ENCODE measurements at regions not wholly inside any gene's neighbourhood (a gene's known extent, or its start where the extent isn't known, plus 50 kb on each side); places are given as distances from the start of the nearest gene placed in this dataset.

- no peak overlapping the region for H3K27ac ChIP-seq
- no peak for DNase-seq (ENCODE audit: low read depth in 1 of 2, low spot score in 2 of 2)
- no peaks in the 10 kb centered on the region for H3K36me3 ChIP-seq
Observed at GRCh38 chr17:17398188-17398942, 78.4 kb upstream of the MED9 start.

DNA sequence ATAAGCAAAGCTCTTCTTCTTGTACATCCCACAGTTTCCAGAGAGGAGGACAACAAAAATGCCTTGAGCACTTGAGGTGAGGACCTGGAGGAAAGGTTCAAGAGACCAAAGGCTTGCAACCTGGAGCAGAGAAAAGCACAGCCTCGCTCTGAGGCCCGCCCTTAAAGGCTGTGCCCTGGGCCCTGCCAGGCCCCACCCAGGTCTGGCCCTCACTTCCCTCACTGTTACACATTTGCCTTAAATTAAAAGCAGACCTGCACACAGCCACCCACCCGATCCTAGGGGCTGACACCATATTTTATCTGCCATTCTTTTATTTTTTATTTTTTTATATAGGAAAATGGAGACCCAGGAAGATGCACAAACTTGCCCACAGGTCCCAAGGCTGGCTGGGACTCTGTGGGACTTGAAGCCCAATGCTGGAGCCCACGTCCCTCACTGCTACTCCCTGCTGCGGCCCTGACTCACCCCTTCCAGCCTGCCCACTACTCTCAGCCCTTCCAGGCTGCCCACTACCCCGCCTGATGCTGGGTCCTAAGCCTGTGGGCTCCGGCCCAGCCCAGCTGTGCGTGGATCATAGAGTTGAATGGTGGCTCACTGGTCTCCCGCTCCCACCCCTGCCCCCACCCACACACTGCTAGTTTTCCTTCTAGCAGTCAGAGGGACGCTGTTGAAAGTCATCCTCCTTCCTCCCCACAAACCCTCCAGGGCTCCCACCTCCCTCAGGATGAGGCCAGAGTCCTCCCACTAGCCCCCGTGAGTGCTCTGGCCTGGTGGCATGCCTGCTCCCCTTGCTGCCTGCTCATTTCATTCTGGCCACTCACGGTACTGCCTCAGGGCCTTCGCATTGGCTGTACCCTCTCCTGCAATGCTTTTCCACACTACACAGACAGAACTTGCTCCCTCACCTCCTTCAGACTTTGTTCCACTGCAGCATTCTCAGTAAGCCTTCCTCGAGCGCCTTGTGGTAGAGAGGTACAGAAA, 77.6 kb upstream of the MED9 start:
- Histone ChIP-seq H3K27me3 (replicated peaks) (no peaks in the 10 kb centered on the region), H3K4me1 (replicated peaks) (peaks cover 26% of the 10 kb centered on the region)
- no peak for DNase-seq (ENCODE audit: low read depth in 1 of 2, low spot score in 2 of 2)

More at GRCh38 chr17:17398188-17398942, 78.4 kb upstream of the MED9 start:
- H3K27me3 ChIP-seq (replicated peaks): no peaks in the 10 kb centered on the region
- H3K4me1 ChIP-seq (replicated peaks): peaks cover 25% of the 10 kb centered on the region
- H3K9me3 ChIP-seq (replicated peaks): no peaks in the 10 kb centered on the region
- H3K4me3 ChIP-seq: no peak overlapping the region

DNA sequence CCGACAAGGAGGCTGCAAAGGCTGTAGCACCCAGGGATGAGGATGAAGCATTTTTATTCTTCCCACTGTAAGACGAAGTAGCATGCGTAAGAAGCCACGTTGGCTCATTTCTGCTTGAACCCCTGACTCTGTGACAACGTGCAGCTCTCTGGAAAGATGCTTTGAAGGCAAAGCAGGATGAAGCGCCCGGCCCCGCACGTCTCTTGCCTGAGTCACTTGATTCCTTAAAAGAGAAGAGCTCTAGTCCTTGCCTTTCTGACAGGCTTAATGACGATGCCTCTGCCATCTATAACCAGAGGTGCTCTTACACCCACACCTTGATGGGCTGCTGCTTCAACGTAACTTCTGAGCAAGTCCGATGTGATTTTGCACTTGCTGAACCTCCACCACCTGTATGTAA, 76.7 kb upstream of the MED9 start:
- Histone ChIP-seq H3K4me3 (no peak overlapping the region), H3K36me3 (no peaks in the 10 kb centered on the region), H3K27ac (no peak overlapping the region), H3K27me3 (replicated peaks) (no peaks in the 10 kb centered on the region), H3K4me1 (replicated peaks) (peaks cover 26% of the 10 kb centered on the region), H3K9me3 (replicated peaks) (no peaks in the 10 kb centered on the region)
- no peak for DNase-seq (ENCODE audit: low read depth in 1 of 2, low spot score in 2 of 2)

More for the DNA sequence above, 77.6 kb upstream of the MED9 start:
- Histone ChIP-seq H3K9me3 (replicated peaks) (no peaks in the 10 kb centered on the region), H3K36me3 (no peaks in the 10 kb centered on the region), H3K4me3 (no peak overlapping the region), H3K27ac (no peak overlapping the region)

GRCh38 chr17:17400566-17401184, 76.1 kb upstream of the MED9 start:
- Histone ChIP-seq H3K27me3 (replicated peaks) (no peaks in the 10 kb centered on the region), H3K27ac (no peak overlapping the region), H3K9me3 (replicated peaks) (no peaks in the 10 kb centered on the region), H3K4me1 (replicated peaks) (peaks cover 26% of the 10 kb centered on the region), H3K36me3 (no peaks in the 10 kb centered on the region), H3K4me3 (no peak overlapping the region)
- DNase-seq (ENCODE audit: low read depth in 1 of 2, low spot score in 2 of 2): no peak

DNA sequence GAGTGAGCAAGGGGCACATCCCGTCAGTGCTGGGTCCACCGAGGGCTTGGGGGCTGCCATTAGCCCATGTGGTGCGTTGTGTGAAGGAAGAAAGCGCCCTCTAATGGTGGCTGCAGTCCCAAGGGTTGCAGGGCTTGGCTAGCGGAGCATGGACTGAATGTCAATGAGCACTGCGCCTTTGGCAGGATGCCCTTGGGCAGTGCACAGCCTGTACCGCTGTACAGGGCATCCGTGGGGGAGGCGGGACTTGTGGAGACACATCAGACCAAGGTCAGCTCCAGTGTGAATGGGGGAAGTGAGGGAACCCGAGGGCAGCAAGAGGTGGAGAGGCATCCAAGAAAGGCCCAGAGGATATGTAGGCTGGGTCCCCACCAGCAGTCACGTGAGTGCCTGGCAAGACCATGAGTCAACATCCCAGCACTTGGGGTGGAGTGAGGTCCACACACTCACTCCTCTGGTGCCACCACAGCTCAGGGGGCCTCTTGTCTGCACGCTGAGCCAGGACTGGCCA, 75.5 kb upstream of the MED9 start:
- DNase-seq (ENCODE audit: low read depth in 1 of 2, low spot score in 2 of 2): peak; percentile 23 to 52
- no peaks in the 10 kb centered on the region for H3K27me3 ChIP-seq (replicated peaks)
- H3K27ac ChIP-seq: no peak overlapping the region

DNA sequence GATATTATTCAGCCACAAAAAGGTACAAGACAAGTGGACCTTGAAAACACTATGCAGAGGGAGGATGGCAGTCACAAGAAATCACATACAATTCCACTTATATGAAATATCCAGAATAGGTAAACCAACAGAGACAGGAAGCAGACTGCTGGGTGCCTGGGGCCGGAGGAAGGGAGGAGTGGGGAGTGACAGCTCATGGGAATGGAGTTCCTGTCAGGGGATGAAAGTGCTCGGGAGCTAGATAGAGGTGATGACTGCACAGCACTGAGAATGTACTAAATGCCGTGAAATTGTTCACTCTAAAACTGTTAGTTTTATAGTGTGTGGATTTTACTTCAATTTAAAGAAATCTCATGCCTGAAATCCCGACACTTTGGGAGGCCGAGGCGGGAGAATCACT, 74.2 kb upstream of the MED9 start:
- peak in 1 of 2 experiments; percentile 27 for DNase-seq (ENCODE audit: low read depth in 1 of 2, low spot score in 2 of 2)
- Histone ChIP-seq H3K9me3 (replicated peaks) (no peaks in the 10 kb centered on the region), H3K27me3 (replicated peaks) (no peaks in the 10 kb centered on the region), H3K4me1 (replicated peaks) (peaks cover 26% of the 10 kb centered on the region), H3K4me3 (no peak overlapping the region), H3K27ac (peak overlapping the region; percentile 29), H3K36me3 (no peaks in the 10 kb centered on the region)

More for the DNA sequence above, 75.5 kb upstream of the MED9 start:
- Histone ChIP-seq H3K4me1 (replicated peaks) (peaks cover 26% of the 10 kb centered on the region), H3K4me3 (no peak overlapping the region), H3K9me3 (replicated peaks) (no peaks in the 10 kb centered on the region), H3K36me3 (no peaks in the 10 kb centered on the region)

- Histone ChIP-seq H3K36me3 (no peaks in the 10 kb centered on the region), H3K27me3 (replicated peaks) (no peaks in the 10 kb centered on the region), H3K27ac (no peak overlapping the region; the same call in 1 of the 2 replicates), H3K4me1 (replicated peaks) (peaks cover 26% of the 10 kb centered on the region), H3K9me3 (replicated peaks) (no peaks in the 10 kb centered on the region), H3K4me3 (no peak overlapping the region)
- no peak for DNase-seq (ENCODE audit: low read depth in 1 of 2, low spot score in 2 of 2)
Observed at GRCh38 chr17:17403065-17403464, 73.7 kb upstream of the MED9 start.

GRCh38 chr17:17403899-17404576, 72.8 kb upstream of the MED9 start:
- no peak overlapping the region for H3K27ac ChIP-seq
- no peaks in the 10 kb centered on the region for H3K27me3 ChIP-seq (replicated peaks)
- H3K9me3 ChIP-seq (replicated peaks): no peaks in the 10 kb centered on the region
- DNase-seq (ENCODE audit: low read depth in 1 of 2, low spot score in 2 of 2): no peak
- H3K4me3 ChIP-seq: no peak overlapping the region
- no peaks in the 10 kb centered on the region for H3K36me3 ChIP-seq
- peaks cover 24% of the 10 kb centered on the region for H3K4me1 ChIP-seq (replicated peaks)

DNA sequence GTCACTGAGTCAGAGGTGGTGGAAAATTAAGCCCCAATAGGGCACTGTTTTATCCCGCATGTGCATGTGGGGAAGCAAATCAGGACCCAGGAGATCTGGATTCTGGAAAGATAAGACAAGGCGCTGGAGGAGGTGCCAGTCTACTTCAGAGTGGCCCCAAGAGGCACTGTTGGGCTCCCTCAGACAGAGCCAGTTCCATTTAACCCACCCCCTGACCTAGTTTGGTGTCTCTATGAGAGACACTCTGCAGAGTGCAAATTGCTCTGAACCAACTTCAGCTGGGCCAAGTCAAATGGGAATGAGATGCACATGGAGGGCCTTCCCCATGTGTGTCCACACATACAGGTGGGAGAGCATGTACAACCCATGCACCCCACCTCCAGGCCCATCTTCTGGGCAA, 71.1 kb upstream of the MED9 start:
- Histone ChIP-seq H3K4me3 (no peak overlapping the region), H3K9me3 (replicated peaks) (no peaks in the 10 kb centered on the region), H3K36me3 (no peaks in the 10 kb centered on the region), H3K4me1 (replicated peaks) (peaks cover 24% of the 10 kb centered on the region), H3K27ac (no peak overlapping the region), H3K27me3 (replicated peaks) (no peaks in the 10 kb centered on the region)
- DNase-seq (ENCODE audit: low read depth in 1 of 2, low spot score in 2 of 2): no peak

DNA sequence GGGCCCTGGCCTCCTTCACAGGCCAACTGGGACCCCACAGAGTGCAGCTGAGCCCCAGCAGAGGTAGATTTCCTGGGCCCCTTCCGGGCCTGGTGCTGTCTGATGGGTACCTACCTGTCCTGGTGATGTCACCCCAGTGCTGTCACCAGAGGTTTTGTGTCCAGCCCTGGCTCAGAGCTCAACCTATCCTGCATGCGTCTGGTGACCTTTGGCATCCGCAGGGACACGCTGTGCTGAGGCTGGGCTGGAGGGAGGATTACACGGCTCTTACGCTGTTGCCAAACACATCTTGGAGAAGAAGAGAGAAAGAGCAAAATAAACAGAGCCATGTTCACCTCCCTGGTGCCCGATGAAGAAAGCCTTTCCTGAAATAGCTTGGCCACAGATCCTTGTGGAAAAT, 70.6 kb upstream of the MED9 start:
- no peak for DNase-seq (ENCODE audit: low read depth in 1 of 2, low spot score in 2 of 2)
- Histone ChIP-seq H3K27ac (no peak overlapping the region), H3K4me1 (replicated peaks) (peaks cover 21% of the 10 kb centered on the region), H3K4me3 (no peak overlapping the region), H3K27me3 (replicated peaks) (no peaks in the 10 kb centered on the region), H3K9me3 (replicated peaks) (no peaks in the 10 kb centered on the region), H3K36me3 (no peaks in the 10 kb centered on the region)

- Histone ChIP-seq H3K9me3 (replicated peaks) (no peaks in the 10 kb centered on the region), H3K27me3 (replicated peaks) (no peaks in the 10 kb centered on the region), H3K27ac (no peak overlapping the region), H3K4me1 (replicated peaks) (peaks cover 20% of the 10 kb centered on the region), H3K4me3 (no peak overlapping the region), H3K36me3 (no peaks in the 10 kb centered on the region)
- DNase-seq (ENCODE audit: low read depth in 1 of 2, low spot score in 2 of 2): no peak
Observed at GRCh38 chr17:17408236-17408794, 68.5 kb upstream of the MED9 start.

DNA sequence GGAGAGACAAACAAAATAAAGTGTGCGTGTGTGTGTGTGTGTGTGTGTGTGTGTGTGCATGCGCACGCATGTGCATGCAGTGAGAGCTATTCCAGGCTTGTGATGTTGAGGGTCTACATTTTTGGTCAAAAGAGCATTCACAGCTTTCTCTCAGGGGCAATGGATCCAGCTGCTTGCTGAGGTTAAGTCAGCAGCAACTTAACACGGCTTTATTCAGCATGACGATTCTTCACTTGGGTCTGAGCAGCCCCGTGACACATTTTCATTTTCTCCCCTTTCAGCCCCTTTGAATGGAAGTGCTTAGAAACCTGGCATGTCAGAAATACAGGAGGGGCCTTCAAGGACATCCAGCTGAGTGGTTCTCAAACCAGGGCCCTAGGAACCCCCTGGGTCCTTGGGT, 66.4 kb upstream of the MED9 start:
- Histone ChIP-seq H3K9me3 (replicated peaks) (no peaks in the 10 kb centered on the region), H3K27ac (no peak overlapping the region), H3K27me3 (replicated peaks) (no peaks in the 10 kb centered on the region), H3K36me3 (no peaks in the 10 kb centered on the region), H3K4me3 (no peak overlapping the region), H3K4me1 (replicated peaks) (peaks cover 39% of the 10 kb centered on the region)
- DNase-seq (ENCODE audit: low read depth in 1 of 2, low spot score in 2 of 2): no peak

- Histone ChIP-seq H3K4me1 (replicated peaks) (peaks cover 53% of the 10 kb centered on the region), H3K27ac (peak overlapping the region; percentile 68), H3K36me3 (no peaks in the 10 kb centered on the region), H3K4me3 (no peak overlapping the region), H3K9me3 (replicated peaks) (no peaks in the 10 kb centered on the region), H3K27me3 (replicated peaks) (no peaks in the 10 kb centered on the region)
- peak in 1 of 2 experiments; percentile 25 for DNase-seq (ENCODE audit: low read depth in 1 of 2, low spot score in 2 of 2)
Observed at GRCh38 chr17:17411692-17412091, 65.1 kb upstream of the MED9 start.
